SK-N-SH (cell line): ENCODE measurements at regions not wholly inside any gene's neighbourhood (a gene's known extent, or its start where the extent isn't known, plus 50 kb on each side); places are given as distances from the start of the nearest gene placed in this dataset.

Source experiments
- CTCF ChIA-PET: fragments of 300-600, 350-600 bp; formaldehyde crosslinking; extraction: SDS; loops from one replicate; lab custom pipeline; 2021; lab: Yijun Ruan, JAX
- POLR2A ChIA-PET: fragments of 350-600 bp; sonication (Branson Sonifier 250); formaldehyde crosslinking; extraction: SDS; loops from one replicate; lab custom pipeline; 2020; ENCODE audit warnings: antibody characterized with exemption, inconsistent platforms; lab: Yijun Ruan, JAX
- DNase-seq: peaks from one replicate; pipeline ENCODE4 v3.0.0; 2012
- H2AFZ ChIP-seq: fragments of 200-600 bp; sonication (generic); 2 replicates; pipeline ENCODE4 v1.8.1; 2016; ENCODE audit warnings: antibody characterized with exemption, mild to moderate bottlenecking, low read depth
- H3F3A ChIP-seq: fragments of 200-600 bp; sonication (generic); replicated peaks from 2 replicates; pipeline ENCODE3; 2016; ENCODE audit warnings: antibody characterized with exemption, mild to moderate bottlenecking; ENCODE audit not compliant: insufficient read depth
- H3K27ac ChIP-seq, 2 experiments: fragments of 200-500 bp in 1 of 2; fragments of 200-600 bp in 1 of 2; sonication (Bioruptor generic) in 1 of 2; sonication (generic), shearing (Covaris generic) in 1 of 2; 2 replicates each; pipeline versions ENCODE4 v1.5.1 to v1.6.1; 2014 to 2016; ENCODE audit warnings: low read depth in 2 of 2, inconsistent platforms in 1 of 2, low read length in 1 of 2, mild to moderate bottlenecking in 1 of 2, mixed read lengths in 1 of 2
- H3K27me3 ChIP-seq: fragments of 200-600 bp; sonication (generic), shearing (Covaris generic); 2 replicates; pipeline ENCODE4 v1.6.1; 2016; ENCODE audit warnings: mixed run types; ENCODE audit not compliant: insufficient read depth
- H3K36me3 ChIP-seq, 2 experiments: fragments of 200-500 bp in 1 of 2; fragments of 200-600 bp in 1 of 2; sonication (Bioruptor generic) in 1 of 2; sonication (generic) in 1 of 2; replicated peaks in 1 of 2; 2 replicates each; pipeline versions ENCODE3 to v1.5.1; 2014 to 2016; ENCODE audit warnings: low read length in 1 of 2, mild to moderate bottlenecking in 1 of 2; ENCODE audit not compliant: insufficient read depth in 2 of 2, control insufficient read depth in 1 of 2
- H3K4me1 ChIP-seq, 2 experiments: fragments of 200-500 bp in 1 of 2; fragments of 200-600 bp in 1 of 2; sonication (Bioruptor generic) in 1 of 2; sonication (generic), shearing (Covaris generic) in 1 of 2; 2 replicates each; pipeline versions ENCODE4 v1.5.1 to v1.6.1; 2014 to 2016; ENCODE audit warnings: low read depth in 1 of 2, low read length in 1 of 2, mixed run types in 1 of 2; ENCODE audit not compliant: insufficient read depth in 2 of 2, control insufficient read depth in 1 of 2
- H3K4me2 ChIP-seq: fragments of 200-600 bp; sonication (generic), shearing (Covaris generic); 2 replicates; pipeline ENCODE4 v1.6.1; 2017; ENCODE audit warnings: mixed run types
- H3K4me3 ChIP-seq, 2 experiments: fragments of 200-500 bp in 1 of 2; fragments of 200-600 bp in 1 of 2; sonication (Bioruptor generic) in 1 of 2; sonication (generic), shearing (Covaris generic) in 1 of 2; 2 replicates each; pipeline versions ENCODE4 v1.5.1 to v1.8.1; 2014 to 2016; ENCODE audit warnings: low read depth in 2 of 2, inconsistent platforms in 1 of 2, low read length in 1 of 2, mild to moderate bottlenecking in 1 of 2, mixed read lengths in 1 of 2, moderate library complexity in 1 of 2
- H3K79me2 ChIP-seq: fragments of 200-600 bp; sonication (generic); 2 replicates; pipeline ENCODE4 v1.8.1; 2017; ENCODE audit warnings: mild to moderate bottlenecking; ENCODE audit not compliant: insufficient read depth
- H3K9ac ChIP-seq: fragments of 200-600 bp; sonication (generic); 2 replicates; pipeline ENCODE4 v1.6.1; 2017; ENCODE audit warnings: mixed run types
- H3K9me2 ChIP-seq: fragments of 200-600 bp; sonication (generic); 2 replicates; pipeline ENCODE4 v1.6.1; 2017; ENCODE audit warnings: mixed run types
- H3K9me3 ChIP-seq: fragments of 200-600 bp; sonication (generic); 2 replicates; pipeline ENCODE4 v1.6.1; 2017; ENCODE audit warnings: mixed run types, mild to moderate bottlenecking, moderate library complexity
- H4K20me1 ChIP-seq: fragments of 200-600 bp; sonication (generic); 2 replicates; pipeline ENCODE4 v1.6.1; 2017; ENCODE audit warnings: mild to moderate bottlenecking, mixed run types; ENCODE audit not compliant: insufficient read depth
- CHD2 ChIP-seq: fragments of 150-350 bp; IDR thresholded peaks from 2 replicates; pipeline ENCODE4 v1.6.1; 2018; ENCODE audit warnings: low read length; ENCODE audit not compliant: partially characterized antibody
- ELF1 ChIP-seq: IDR thresholded peaks from 2 replicates; pipeline ENCODE4 v1.4.0; 2012
- EZH2phosphoT487 ChIP-seq: fragments of 200-600 bp; sonication (generic); IDR thresholded peaks from 2 replicates; pipeline ENCODE4 v1.6.1; 2017; ENCODE audit warnings: low read depth, mixed run types, mild to moderate bottlenecking, antibody characterized with exemption, moderate library complexity, borderline replicate concordance
- FOSL2 ChIP-seq: IDR thresholded peaks from 2 replicates; pipeline ENCODE4 v1.4.0; 2012; ENCODE audit warnings: low read depth, mild to moderate bottlenecking, moderate library complexity, borderline replicate concordance
- GATA2 ChIP-seq: sonication (generic); formaldehyde crosslinking; IDR thresholded peaks from 2 replicates; pipeline ENCODE4 v1.5.0; 2020; ENCODE audit warnings: mild to moderate bottlenecking, missing genetic modification reagents
- JUND ChIP-seq: IDR thresholded peaks from 2 replicates; pipeline ENCODE4 v1.4.0; 2012
- MAX ChIP-seq: IDR thresholded peaks from 2 replicates; pipeline ENCODE4 v1.4.0; 2012; ENCODE audit warnings: low read depth
- NRF1 ChIP-seq: IDR thresholded peaks from 2 replicates; pipeline ENCODE4 v1.6.1; 2012; ENCODE audit warnings: low read depth, mild to moderate bottlenecking, low read length
- POLR2AphosphoS5 ChIP-seq: IDR thresholded peaks from 2 replicates; pipeline ENCODE4 v1.6.1; 2012; ENCODE audit warnings: low read depth, low read length
- RAD21 ChIP-seq: IDR thresholded peaks from 2 replicates; pipeline ENCODE4 v1.6.1; 2012; ENCODE audit warnings: mild to moderate bottlenecking, low read length
- REST ChIP-seq: IDR thresholded peaks from 2 replicates; pipeline ENCODE4 v1.6.1; 2012; ENCODE audit warnings: mild to moderate bottlenecking, low read depth, low read length, moderate library complexity
- SIN3A ChIP-seq: IDR thresholded peaks from 2 replicates; pipeline ENCODE4 v1.6.1; 2012; ENCODE audit warnings: low read depth, mild to moderate bottlenecking, low read length, moderate library complexity, borderline replicate concordance
- TAF1 ChIP-seq: IDR thresholded peaks from 2 replicates; pipeline ENCODE4 v1.6.1; 2012; ENCODE audit warnings: low read depth, mild to moderate bottlenecking, low read length, moderate library complexity, borderline replicate concordance
- ZBTB33 ChIP-seq: IDR thresholded peaks from 2 replicates; pipeline ENCODE4 v1.4.0; 2012; ENCODE audit warnings: low read depth, borderline replicate concordance
- WGBS: methylation state at CpG from one replicate; pipeline ENCODE4 v1.1.6; 2017; ENCODE audit warnings: low lambda C conversion rate; 5-methylcytosine and 5-hydroxymethylcytosine counted together
- TF ChIP-seq, protein P1 (sequence below): fragments of 150-350 bp; IDR thresholded peaks from 2 replicates; pipeline ENCODE4 v1.6.1; 2016; ENCODE audit warnings: mild to moderate bottlenecking, low read depth, low read length
- TF ChIP-seq, protein P2 (sequence below): fragments of 150-350 bp; IDR thresholded peaks from 2 replicates; pipeline ENCODE4 v1.6.1; 2017; ENCODE audit warnings: antibody characterized with exemption, low read length, low read depth, borderline replicate concordance
- TF ChIP-seq, protein P3 (sequence below): fragments of 200-600 bp; sonication (generic); IDR thresholded peaks from 2 replicates; pipeline ENCODE4 v1.6.1; 2017; ENCODE audit warnings: antibody characterized with exemption, mild to moderate bottlenecking, moderate library complexity

GRCh38 chr5:156232251-156232869, 94.6 kb upstream of the SGCD start:
- no peaks in the 10 kb centered on the region for H4K20me1 ChIP-seq
- no peaks in the 10 kb centered on the region for H3K4me1 ChIP-seq
- 56% methylated on average over 3 of the region's 3 CpGs for WGBS
- ChIA-PET CTCF (interaction anchor here (1.5 kb wide), 1 partner anchor 11 kb away, joined by 3 read pairs; no protein-coding TSS in a partner anchor), POLR2A (no interaction called here)
- no peaks in the 10 kb centered on the region for H3K9me3 ChIP-seq
- no peaks in the 10 kb centered on the region for H3K79me2 ChIP-seq
- no peak overlapping the region for H3K4me3 ChIP-seq
- TF ChIP-seq MAX, result no peak
- TF ChIP-seq JUND, result no peak
- no peak for TF ChIP-seq GATA2 (CRISPR knock-in tag)
- no peak for TF ChIP-seq REST
- H2AFZ ChIP-seq, result no peak overlapping the region
- H3K36me3 ChIP-seq, result no peaks in the 10 kb centered on the region
- H3K4me2 ChIP-seq, result no peak overlapping the region
- no peaks in the 10 kb centered on the region for H3K27me3 ChIP-seq
- no peaks in the 10 kb centered on the region for H3F3A ChIP-seq
- no peak for DNase-seq
- H3K9me2 ChIP-seq, result no peaks in the 10 kb centered on the region
- no peak overlapping the region for H3K27ac ChIP-seq
- no peak overlapping the region for H3K9ac ChIP-seq

- Histone ChIP-seq H3K4me2 (no peak overlapping the region), H2AFZ (no peak overlapping the region), H3K9ac (no peak overlapping the region), H3K9me2 (no peaks in the 10 kb centered on the region), H3K9me3 (no peaks in the 10 kb centered on the region), H3K36me3 (no peaks in the 10 kb centered on the region), H3K79me2 (no peaks in the 10 kb centered on the region), H3K27me3 (no peaks in the 10 kb centered on the region), H3K27ac (no peak overlapping the region), H4K20me1 (no peaks in the 10 kb centered on the region), H3K4me1 (peaks cover 0 to 2% of the 10 kb centered on the region in 2 experiments; a peak in 2 of 4 replicates), H3F3A (no peaks in the 10 kb centered on the region), H3K4me3 (no peak overlapping the region)
- no peak for DNase-seq
- POLR2A ChIA-PET, result no interaction called here
- WGBS, result 58% methylated on average over 6 of the region's 6 CpGs
- CTCF ChIA-PET, result interaction anchor here (0.7 kb wide), 1 partner anchor 578 kb away, joined by 4 read pairs; no protein-coding TSS in a partner anchor
- no peak for TF ChIP-seq TAF1
- no peak for TF ChIP-seq SIN3A
- TF ChIP-seq RAD21, result no peak
- no peak for TF ChIP-seq NRF1
- no peak for TF ChIP-seq POLR2AphosphoS5
- TF ChIP-seq ELF1, result no peak
- TF ChIP-seq EZH2phosphoT487, result no peak
- TF ChIP-seq, protein P1, sequence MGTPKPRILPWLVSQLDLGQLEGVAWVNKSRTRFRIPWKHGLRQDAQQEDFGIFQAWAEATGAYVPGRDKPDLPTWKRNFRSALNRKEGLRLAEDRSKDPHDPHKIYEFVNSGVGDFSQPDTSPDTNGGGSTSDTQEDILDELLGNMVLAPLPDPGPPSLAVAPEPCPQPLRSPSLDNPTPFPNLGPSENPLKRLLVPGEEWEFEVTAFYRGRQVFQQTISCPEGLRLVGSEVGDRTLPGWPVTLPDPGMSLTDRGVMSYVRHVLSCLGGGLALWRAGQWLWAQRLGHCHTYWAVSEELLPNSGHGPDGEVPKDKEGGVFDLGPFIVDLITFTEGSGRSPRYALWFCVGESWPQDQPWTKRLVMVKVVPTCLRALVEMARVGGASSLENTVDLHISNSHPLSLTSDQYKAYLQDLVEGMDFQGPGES, result no peak
- TF ChIP-seq, protein P2, sequence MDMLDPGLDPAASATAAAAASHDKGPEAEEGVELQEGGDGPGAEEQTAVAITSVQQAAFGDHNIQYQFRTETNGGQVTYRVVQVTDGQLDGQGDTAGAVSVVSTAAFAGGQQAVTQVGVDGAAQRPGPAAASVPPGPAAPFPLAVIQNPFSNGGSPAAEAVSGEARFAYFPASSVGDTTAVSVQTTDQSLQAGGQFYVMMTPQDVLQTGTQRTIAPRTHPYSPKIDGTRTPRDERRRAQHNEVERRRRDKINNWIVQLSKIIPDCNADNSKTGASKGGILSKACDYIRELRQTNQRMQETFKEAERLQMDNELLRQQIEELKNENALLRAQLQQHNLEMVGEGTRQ, result no peak
- TF ChIP-seq, protein P3, sequence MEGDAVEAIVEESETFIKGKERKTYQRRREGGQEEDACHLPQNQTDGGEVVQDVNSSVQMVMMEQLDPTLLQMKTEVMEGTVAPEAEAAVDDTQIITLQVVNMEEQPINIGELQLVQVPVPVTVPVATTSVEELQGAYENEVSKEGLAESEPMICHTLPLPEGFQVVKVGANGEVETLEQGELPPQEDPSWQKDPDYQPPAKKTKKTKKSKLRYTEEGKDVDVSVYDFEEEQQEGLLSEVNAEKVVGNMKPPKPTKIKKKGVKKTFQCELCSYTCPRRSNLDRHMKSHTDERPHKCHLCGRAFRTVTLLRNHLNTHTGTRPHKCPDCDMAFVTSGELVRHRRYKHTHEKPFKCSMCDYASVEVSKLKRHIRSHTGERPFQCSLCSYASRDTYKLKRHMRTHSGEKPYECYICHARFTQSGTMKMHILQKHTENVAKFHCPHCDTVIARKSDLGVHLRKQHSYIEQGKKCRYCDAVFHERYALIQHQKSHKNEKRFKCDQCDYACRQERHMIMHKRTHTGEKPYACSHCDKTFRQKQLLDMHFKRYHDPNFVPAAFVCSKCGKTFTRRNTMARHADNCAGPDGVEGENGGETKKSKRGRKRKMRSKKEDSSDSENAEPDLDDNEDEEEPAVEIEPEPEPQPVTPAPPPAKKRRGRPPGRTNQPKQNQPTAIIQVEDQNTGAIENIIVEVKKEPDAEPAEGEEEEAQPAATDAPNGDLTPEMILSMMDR, result no peak
- no peak for TF ChIP-seq JUND
- TF ChIP-seq CHD2, result no peak
- TF ChIP-seq ZBTB33, result no peak
- TF ChIP-seq FOSL2, result no peak
Measured at GRCh38 chr5:156237361-156237760, 89.6 kb upstream of the SGCD start.
